Renal cortex interstitium (tissue), 11 donors: ENCODE measurements at regions not wholly inside any gene's neighbourhood (a gene's known extent, or its start where the extent isn't known, plus 50 kb on each side); places are given as distances from the start of the nearest gene placed in this dataset.
A peak's percentile ranks its signal among the peaks of the same experiment; 100 is the strongest.

Source experiments
- DNase-seq, 11 donors: peaks; one replicate each; pipeline ENCODE4 v3.0.0-alpha.2; 2013; ENCODE audit warnings: low read depth in 9 of 11, low spot score in 4 of 11; ENCODE audit errors: extremely low read depth in 1 of 11

GRCh38 chr3:152047465-152047864, 174.0 kb downstream of the SUCNR1 start:
- no peak for DNase-seq

DNA sequence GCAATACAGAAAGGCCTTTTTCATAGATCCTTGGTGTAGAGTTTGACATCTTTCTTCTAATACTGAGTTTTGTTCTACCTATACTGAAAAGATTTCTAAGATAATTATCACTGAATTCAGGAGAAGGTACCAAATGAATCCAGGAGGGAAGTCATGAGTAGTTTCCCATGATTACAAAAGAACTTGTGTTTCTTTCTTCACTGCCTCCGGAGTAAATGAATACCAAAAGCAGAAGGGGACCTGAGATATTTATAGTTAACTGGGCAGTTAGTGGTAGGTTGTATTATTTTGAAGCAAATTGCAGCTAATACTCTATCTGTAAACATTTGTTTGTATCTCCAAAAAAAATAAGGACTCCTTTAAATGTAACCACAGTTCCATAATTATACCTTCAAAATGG, 175.4 kb downstream of the SUCNR1 start:
- DNase-seq = no peak

DNA sequence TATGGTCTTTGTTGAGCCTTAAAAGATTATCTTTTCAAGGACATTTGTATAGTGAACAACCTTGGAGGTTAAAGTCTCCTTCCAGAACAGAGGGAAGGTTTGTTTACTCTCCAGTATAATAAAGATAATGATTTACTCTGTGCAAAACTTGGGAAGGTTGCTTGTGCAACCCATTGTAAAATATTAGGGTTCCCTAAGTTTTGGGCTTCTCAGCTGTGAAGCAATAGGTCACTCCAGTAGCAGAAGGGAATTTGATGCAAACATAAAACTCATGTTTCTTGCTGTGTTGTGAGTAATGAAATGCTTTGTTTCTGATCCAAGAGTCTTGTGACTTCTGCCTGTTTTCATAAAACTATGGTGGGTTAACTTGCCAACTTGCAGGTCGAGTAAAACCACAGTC, 177.5 kb downstream of the SUCNR1 start:
- DNase-seq = no peak

- no peak for DNase-seq
Observed at GRCh38 chr3:152051501-152052404, 178.3 kb downstream of the SUCNR1 start.

- DNase-seq = no peak
Observed at GRCh38 chr3:152053866-152054265, 180.4 kb downstream of the SUCNR1 start.

GRCh38 chr3:152054315-152054714, 180.9 kb downstream of the SUCNR1 start:
- DNase-seq = no peak

DNA sequence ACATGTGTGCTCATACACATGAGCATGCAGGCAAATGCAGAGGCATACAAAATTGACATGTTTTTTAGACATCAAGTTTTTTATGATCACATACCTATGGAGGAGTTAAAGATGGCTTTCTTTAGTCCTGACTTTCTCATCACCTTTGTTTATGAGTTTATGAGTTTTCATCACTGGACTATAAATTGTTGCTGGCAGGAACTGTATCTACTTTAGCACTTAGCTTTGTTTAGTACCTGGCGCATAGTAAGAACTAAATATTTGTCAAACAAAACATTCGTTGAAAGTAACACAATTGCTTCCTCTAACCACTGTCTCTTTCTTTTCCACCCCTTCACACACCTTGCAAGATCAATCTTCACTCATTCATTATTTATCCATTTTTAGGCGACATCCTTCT, 182.6 kb downstream of the SUCNR1 start:
- DNase-seq = no peak

DNA sequence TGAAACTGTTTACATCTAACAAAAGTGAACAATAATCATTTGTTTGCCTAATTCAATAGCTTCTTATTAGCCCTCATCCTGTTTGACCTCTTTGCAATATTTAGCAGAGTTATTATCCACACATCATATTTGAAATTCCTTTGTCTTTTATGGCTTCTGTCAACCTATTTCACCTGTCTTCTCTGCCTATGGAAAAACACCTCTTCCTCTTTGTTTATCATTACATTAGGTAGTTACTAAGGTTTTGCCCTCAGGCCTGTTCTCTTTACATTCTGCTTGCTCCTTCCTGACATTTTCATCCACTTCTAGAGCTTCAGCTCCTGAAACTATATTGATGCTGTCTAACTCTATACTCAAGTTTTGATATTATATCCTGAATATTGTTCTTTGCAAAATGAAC, 183.0 kb downstream of the SUCNR1 start:
- no peak for DNase-seq

GRCh38 chr3:152056987-152057386, 183.5 kb downstream of the SUCNR1 start:
- DNase-seq = no peak

- no peak for DNase-seq
Observed at GRCh38 chr3:152058856-152059255, 185.4 kb downstream of the SUCNR1 start.

- no peak for DNase-seq
Observed at GRCh38 chr3:152060701-152061100, 187.3 kb downstream of the SUCNR1 start.

- no peak for DNase-seq
Observed at GRCh38 chr3:152061296-152061695, 187.9 kb downstream of the SUCNR1 start.

DNA sequence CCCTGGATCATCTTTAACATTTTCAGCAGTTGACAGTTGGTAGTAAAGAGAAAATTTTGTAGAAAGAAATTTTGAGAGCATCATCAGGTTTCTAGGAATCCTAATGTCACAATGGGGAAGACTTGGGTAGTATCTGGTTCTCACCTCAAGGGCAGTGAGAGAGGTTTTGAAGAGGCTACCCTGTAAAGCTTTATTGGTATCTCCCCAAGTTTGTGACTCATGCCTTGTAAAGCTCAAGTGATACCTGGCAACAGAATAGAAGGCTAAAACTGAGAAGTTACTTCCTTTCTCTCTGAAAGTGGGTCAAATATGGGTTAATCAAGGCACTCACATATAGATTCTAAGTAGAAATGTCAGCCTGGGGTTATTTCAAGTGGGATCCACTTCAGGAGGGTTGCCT, 196.4 kb downstream of the SUCNR1 start:
- DNase-seq = no peak

GRCh38 chr3:152071315-152071714, 197.4 kb upstream of the MBNL1 start:
- DNase-seq = no peak

- no peak for DNase-seq
Observed at GRCh38 chr3:152071924-152072323, 196.8 kb upstream of the MBNL1 start.

- DNase-seq = no peak
Observed at GRCh38 chr3:152073267-152073666, 195.5 kb upstream of the MBNL1 start.

GRCh38 chr3:152076148-152076547, 192.6 kb upstream of the MBNL1 start:
- no peak for DNase-seq

- no peak for DNase-seq
Observed at GRCh38 chr3:152079980-152080379, 188.7 kb upstream of the MBNL1 start.

- no peak for DNase-seq
Observed at GRCh38 chr3:152083135-152083534, 185.6 kb upstream of the MBNL1 start.

- DNase-seq = peak in 1 of 11 donors; percentile 4
Observed at GRCh38 chr3:152084441-152085158, 184.1 kb upstream of the MBNL1 start.
